HG03159 (cell line): ENCODE measurements at regions not wholly inside any gene's neighbourhood (a gene's known extent, or its start where the extent isn't known, plus 50 kb on each side); places are given as distances from the start of the nearest gene placed in this dataset.

Source experiments
- ATAC-seq: cut with Tn5 transposase; IDR thresholded peaks from one replicate; pipeline ENCODE4 v1.9.1; 2021; ENCODE audit warnings: mild to moderate bottlenecking, moderate library complexity; ENCODE audit not compliant: unreplicated experiment

GRCh38 chr17:65278050-65278819 lies 141.1 kb downstream of the RGS9 start:
- no peak for ATAC-seq

DNA sequence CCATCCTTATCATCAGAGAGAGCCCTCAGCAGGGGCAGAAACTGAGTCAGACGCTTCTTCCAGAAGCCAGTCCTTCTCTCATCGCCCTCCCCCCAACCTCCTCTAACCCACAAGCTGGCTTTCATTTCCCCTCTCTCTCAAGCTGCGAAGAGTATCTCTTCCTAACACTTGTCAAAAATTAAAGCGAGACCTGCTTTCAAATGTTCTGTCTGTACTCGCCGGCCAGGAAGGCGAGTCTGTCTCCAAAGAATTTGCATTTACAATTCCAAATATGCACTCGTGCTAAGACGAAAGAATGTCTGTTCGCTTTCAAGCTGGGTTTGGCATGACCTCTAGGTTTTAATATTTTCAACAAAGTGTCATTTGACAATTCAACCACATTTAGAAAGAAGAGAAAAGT lies 140.4 kb downstream of the RGS9 start:
- ATAC-seq = no peak
